ENCODE measurements at regions not wholly inside any gene's neighbourhood (a gene's known extent, or its start where the extent isn't known, plus 50 kb on each side); places are given as distances from the start of the nearest gene placed in this dataset.

DNA sequence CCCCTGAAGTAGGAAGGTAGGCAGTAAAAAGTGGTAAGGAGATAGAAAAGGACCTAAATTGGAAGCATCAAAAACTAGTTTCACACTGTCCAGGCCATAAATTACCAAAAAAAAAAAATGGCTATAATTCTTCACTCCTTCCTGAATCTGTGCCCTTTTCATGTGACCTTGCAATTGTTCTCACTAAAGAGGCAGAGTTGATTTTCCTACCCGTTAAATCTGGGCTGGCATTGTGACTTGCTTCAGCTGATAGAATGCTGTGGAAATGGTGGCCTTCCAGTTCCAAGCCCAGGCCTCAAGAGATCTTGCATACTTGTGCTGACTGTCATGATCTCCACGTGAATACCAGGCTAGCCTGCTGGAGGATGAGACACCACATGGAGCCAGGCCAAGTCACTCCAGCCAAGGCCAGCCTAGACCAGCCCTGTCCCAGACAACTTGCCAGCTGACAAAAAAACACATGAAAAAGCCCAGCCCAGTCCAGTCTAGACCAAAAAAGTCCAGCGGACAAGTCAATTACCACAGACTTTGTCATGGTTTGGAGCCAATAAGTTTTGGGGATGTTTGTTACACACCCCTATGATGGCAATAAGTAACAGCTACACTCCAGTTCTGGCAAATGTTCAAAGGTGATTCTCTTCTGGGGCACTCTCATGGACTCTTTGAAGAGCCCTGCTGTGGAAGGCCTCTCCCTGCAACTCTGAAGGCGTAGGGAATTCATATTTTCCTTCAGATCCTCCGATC is 51.4 kb upstream of the NUP50 start:
- intact Hi-C loops (cut with DNase I, micrococcal nuclease) = no loop called here
- H3K9me3 ChIP-seq = no peaks in the 10 kb centered on the region
- DNase-seq (no peak), ATAC-seq (no peak)
- H3K36me3 ChIP-seq (ENCODE audit: low read depth) = no peaks in the 10 kb centered on the region
- H3K4me3 ChIP-seq = no peak overlapping the region
- TF ChIP-seq, protein P1, sequence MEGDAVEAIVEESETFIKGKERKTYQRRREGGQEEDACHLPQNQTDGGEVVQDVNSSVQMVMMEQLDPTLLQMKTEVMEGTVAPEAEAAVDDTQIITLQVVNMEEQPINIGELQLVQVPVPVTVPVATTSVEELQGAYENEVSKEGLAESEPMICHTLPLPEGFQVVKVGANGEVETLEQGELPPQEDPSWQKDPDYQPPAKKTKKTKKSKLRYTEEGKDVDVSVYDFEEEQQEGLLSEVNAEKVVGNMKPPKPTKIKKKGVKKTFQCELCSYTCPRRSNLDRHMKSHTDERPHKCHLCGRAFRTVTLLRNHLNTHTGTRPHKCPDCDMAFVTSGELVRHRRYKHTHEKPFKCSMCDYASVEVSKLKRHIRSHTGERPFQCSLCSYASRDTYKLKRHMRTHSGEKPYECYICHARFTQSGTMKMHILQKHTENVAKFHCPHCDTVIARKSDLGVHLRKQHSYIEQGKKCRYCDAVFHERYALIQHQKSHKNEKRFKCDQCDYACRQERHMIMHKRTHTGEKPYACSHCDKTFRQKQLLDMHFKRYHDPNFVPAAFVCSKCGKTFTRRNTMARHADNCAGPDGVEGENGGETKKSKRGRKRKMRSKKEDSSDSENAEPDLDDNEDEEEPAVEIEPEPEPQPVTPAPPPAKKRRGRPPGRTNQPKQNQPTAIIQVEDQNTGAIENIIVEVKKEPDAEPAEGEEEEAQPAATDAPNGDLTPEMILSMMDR (IDR thresholded peaks at IDR 0.05) = no peak
- no peaks in the 10 kb centered on the region for H3K4me1 ChIP-seq (ENCODE audit: low read depth)

Measured in mucosa of descending colon (tissue), 3 donors.